ENCODE measurements at regions not wholly inside any gene's neighbourhood (a gene's known extent, or its start where the extent isn't known, plus 50 kb on each side); places are given as distances from the start of the nearest gene placed in this dataset.

- no peak overlapping the region for H3K4me3 Mint-ChIP-seq (ENCODE audit: low read depth)
- H3K9me3 Mint-ChIP-seq (ENCODE audit: low read depth), result peaks cover 4% of the 10 kb centered on the region
- peaks cover 10% of the 10 kb centered on the region for H3K27me3 Mint-ChIP-seq
- DNase-seq (ENCODE audit: low spot score, unreplicated experiment), result no peak
- H3K27ac Mint-ChIP-seq, result no peak overlapping the region
- no peaks in the 10 kb centered on the region for H3K36me3 Mint-ChIP-seq (ENCODE audit: insufficient read depth)
- H3K4me1 Mint-ChIP-seq (ENCODE audit: low read depth), result peaks cover 3% of the 10 kb centered on the region
- TF ChIP-seq, protein P1, sequence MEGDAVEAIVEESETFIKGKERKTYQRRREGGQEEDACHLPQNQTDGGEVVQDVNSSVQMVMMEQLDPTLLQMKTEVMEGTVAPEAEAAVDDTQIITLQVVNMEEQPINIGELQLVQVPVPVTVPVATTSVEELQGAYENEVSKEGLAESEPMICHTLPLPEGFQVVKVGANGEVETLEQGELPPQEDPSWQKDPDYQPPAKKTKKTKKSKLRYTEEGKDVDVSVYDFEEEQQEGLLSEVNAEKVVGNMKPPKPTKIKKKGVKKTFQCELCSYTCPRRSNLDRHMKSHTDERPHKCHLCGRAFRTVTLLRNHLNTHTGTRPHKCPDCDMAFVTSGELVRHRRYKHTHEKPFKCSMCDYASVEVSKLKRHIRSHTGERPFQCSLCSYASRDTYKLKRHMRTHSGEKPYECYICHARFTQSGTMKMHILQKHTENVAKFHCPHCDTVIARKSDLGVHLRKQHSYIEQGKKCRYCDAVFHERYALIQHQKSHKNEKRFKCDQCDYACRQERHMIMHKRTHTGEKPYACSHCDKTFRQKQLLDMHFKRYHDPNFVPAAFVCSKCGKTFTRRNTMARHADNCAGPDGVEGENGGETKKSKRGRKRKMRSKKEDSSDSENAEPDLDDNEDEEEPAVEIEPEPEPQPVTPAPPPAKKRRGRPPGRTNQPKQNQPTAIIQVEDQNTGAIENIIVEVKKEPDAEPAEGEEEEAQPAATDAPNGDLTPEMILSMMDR (IDR thresholded peaks at IDR 0.05; ENCODE audit: unreplicated experiment), result no peak
Observed at GRCh38 chr18:1619507-1619906, 714.8 kb downstream of the ADCYAP1 start.

GRCh38 chr18:1624612-1625011, 719.9 kb downstream of the ADCYAP1 start:
- no peaks in the 10 kb centered on the region for H3K36me3 Mint-ChIP-seq (ENCODE audit: insufficient read depth)
- peaks cover 13% of the 10 kb centered on the region for H3K27me3 Mint-ChIP-seq
- no peak overlapping the region for H3K4me3 Mint-ChIP-seq (ENCODE audit: low read depth)
- peaks cover 3% of the 10 kb centered on the region for H3K9me3 Mint-ChIP-seq (ENCODE audit: low read depth)
- no peak for DNase-seq (ENCODE audit: low spot score, unreplicated experiment)
- no peak overlapping the region for H3K27ac Mint-ChIP-seq
- peaks cover 3% of the 10 kb centered on the region for H3K4me1 Mint-ChIP-seq (ENCODE audit: low read depth)
- TF ChIP-seq, protein P1 (IDR thresholded peaks at IDR 0.05; ENCODE audit: unreplicated experiment), result no peak

- peaks cover 8% of the 10 kb centered on the region for H3K27me3 Mint-ChIP-seq
- TF ChIP-seq, protein P1 (IDR thresholded peaks at IDR 0.05; ENCODE audit: unreplicated experiment), result no peak
- no peak overlapping the region for H3K27ac Mint-ChIP-seq
- peaks cover 3% of the 10 kb centered on the region for H3K4me1 Mint-ChIP-seq (ENCODE audit: low read depth)
- no peak overlapping the region for H3K4me3 Mint-ChIP-seq (ENCODE audit: low read depth)
- H3K9me3 Mint-ChIP-seq (ENCODE audit: low read depth), result peaks cover 11% of the 10 kb centered on the region
- no peaks in the 10 kb centered on the region for H3K36me3 Mint-ChIP-seq (ENCODE audit: insufficient read depth)
- DNase-seq (ENCODE audit: low spot score, unreplicated experiment), result no peak
Observed at GRCh38 chr18:1627494-1627893, 722.8 kb downstream of the ADCYAP1 start.

DNA sequence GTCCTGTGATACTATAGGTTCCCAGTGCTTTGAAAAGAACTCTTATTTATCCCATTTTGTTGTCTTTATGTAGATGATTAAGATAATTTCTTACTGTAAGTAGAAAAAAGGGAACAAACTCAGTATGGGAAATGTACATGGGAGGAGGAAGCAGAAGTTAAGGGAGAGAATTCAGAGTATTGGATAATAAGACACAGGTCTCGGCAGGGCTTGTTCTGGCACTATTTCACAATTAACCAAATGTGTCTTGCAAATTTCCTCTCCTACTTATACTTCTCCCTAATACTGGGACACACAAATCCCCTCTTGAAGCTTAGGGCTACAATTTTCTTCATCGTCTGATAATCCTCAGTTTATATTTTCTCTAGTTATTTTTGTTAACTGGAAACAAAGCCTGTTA, 744.0 kb downstream of the ADCYAP1 start:
- TF ChIP-seq, protein P1 (IDR thresholded peaks at IDR 0.05; ENCODE audit: unreplicated experiment), result no peak
- no peak for DNase-seq (ENCODE audit: low spot score, unreplicated experiment)
- no peaks in the 10 kb centered on the region for H3K36me3 Mint-ChIP-seq (ENCODE audit: insufficient read depth)
- H3K27ac Mint-ChIP-seq, result no peak overlapping the region
- peaks cover 6% of the 10 kb centered on the region for H3K9me3 Mint-ChIP-seq (ENCODE audit: low read depth)
- H3K4me3 Mint-ChIP-seq (ENCODE audit: low read depth), result no peak overlapping the region
- H3K4me1 Mint-ChIP-seq (ENCODE audit: low read depth), result no peaks in the 10 kb centered on the region
- no peaks in the 10 kb centered on the region for H3K27me3 Mint-ChIP-seq

GRCh38 chr18:1652018-1652417, 747.3 kb downstream of the ADCYAP1 start:
- Mint-ChIP-seq H3K36me3 (ENCODE audit: insufficient read depth) (no peaks in the 10 kb centered on the region), H3K27me3 (no peaks in the 10 kb centered on the region), H3K4me1 (ENCODE audit: low read depth) (no peaks in the 10 kb centered on the region), H3K27ac (no peak overlapping the region), H3K9me3 (ENCODE audit: low read depth) (no peaks in the 10 kb centered on the region), H3K4me3 (ENCODE audit: low read depth) (no peak overlapping the region)
- TF ChIP-seq, protein P1 (IDR thresholded peaks at IDR 0.05; ENCODE audit: unreplicated experiment), result no peak
- no peak for DNase-seq (ENCODE audit: low spot score, unreplicated experiment)
